ENCODE measurements at regions not wholly inside any gene's neighbourhood (a gene's known extent, or its start where the extent isn't known, plus 50 kb on each side); places are given as distances from the start of the nearest gene placed in this dataset.
"Not testable (repeated sequence)": the region's sequence is repeated elsewhere in the genome, so short reads cannot be mapped to it uniquely, and the experiment has no call there.

DNA sequence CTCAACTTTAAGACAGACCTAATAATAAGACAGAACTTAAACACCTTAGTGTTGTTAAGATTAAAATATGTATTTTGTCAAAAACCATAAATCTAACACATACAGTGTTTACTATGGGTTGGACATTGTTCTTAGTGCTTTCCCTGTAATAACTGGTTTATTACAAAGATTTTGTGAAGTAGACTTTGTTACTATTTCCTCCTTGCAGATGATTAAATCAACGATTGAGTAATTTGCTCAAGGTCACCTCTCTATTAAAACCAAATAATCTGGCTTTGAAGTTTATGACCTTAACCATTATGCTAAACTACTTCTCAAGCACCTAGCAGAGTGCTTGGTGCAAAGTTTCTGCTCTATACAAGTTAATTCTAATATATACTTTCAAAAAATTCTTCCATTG is 102.7 kb upstream of the FAM3C start:
- in situ Hi-C loops (cut with HindIII; ENCODE audit: low pct_unique_long_range_greater_than_20kb, low sequenced_read_pairs): no loop called here
- intact Hi-C loops (cut with micrococcal nuclease; ENCODE audit: unreplicated experiment): no loop called here
- BruUV-seq (replicated peaks): no TSS peak
- DNase-seq (ENCODE audit: low read depth, low spot score) (no peak), ATAC-seq (no peak)
- ChIA-PET CTCF (no interaction called here), POLR2A (no interaction called here)
- no peaks in the 10 kb centered on the region; the same call in 1 of the 2 replicates for H3K4me1 ChIP-seq (ENCODE audit: control insufficient read depth, insufficient read depth, low read length)
- TF ChIP-seq TCF7L2 (IDR thresholded peaks at IDR 0.05; ENCODE audit: low read depth, low read length) (no peak), SIN3A (IDR thresholded peaks at IDR 0.05; ENCODE audit: borderline replicate concordance, insufficient read depth, low read depth, low read length) (no peak), POLR2AphosphoS5 (IDR thresholded peaks at IDR 0.05; ENCODE audit: low read depth, low read length) (no peak)
- TF ChIP-seq, protein P1, sequence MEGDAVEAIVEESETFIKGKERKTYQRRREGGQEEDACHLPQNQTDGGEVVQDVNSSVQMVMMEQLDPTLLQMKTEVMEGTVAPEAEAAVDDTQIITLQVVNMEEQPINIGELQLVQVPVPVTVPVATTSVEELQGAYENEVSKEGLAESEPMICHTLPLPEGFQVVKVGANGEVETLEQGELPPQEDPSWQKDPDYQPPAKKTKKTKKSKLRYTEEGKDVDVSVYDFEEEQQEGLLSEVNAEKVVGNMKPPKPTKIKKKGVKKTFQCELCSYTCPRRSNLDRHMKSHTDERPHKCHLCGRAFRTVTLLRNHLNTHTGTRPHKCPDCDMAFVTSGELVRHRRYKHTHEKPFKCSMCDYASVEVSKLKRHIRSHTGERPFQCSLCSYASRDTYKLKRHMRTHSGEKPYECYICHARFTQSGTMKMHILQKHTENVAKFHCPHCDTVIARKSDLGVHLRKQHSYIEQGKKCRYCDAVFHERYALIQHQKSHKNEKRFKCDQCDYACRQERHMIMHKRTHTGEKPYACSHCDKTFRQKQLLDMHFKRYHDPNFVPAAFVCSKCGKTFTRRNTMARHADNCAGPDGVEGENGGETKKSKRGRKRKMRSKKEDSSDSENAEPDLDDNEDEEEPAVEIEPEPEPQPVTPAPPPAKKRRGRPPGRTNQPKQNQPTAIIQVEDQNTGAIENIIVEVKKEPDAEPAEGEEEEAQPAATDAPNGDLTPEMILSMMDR (IDR thresholded peaks at IDR 0.05): no peak
- TF ChIP-seq, protein P2, sequence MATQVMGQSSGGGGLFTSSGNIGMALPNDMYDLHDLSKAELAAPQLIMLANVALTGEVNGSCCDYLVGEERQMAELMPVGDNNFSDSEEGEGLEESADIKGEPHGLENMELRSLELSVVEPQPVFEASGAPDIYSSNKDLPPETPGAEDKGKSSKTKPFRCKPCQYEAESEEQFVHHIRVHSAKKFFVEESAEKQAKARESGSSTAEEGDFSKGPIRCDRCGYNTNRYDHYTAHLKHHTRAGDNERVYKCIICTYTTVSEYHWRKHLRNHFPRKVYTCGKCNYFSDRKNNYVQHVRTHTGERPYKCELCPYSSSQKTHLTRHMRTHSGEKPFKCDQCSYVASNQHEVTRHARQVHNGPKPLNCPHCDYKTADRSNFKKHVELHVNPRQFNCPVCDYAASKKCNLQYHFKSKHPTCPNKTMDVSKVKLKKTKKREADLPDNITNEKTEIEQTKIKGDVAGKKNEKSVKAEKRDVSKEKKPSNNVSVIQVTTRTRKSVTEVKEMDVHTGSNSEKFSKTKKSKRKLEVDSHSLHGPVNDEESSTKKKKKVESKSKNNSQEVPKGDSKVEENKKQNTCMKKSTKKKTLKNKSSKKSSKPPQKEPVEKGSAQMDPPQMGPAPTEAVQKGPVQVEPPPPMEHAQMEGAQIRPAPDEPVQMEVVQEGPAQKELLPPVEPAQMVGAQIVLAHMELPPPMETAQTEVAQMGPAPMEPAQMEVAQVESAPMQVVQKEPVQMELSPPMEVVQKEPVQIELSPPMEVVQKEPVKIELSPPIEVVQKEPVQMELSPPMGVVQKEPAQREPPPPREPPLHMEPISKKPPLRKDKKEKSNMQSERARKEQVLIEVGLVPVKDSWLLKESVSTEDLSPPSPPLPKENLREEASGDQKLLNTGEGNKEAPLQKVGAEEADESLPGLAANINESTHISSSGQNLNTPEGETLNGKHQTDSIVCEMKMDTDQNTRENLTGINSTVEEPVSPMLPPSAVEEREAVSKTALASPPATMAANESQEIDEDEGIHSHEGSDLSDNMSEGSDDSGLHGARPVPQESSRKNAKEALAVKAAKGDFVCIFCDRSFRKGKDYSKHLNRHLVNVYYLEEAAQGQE (IDR thresholded peaks at IDR 0.05; ENCODE audit: insufficient read depth in 1 of 2, low read depth in 2 of 2, low read length in 1 of 2): no peak
- H3K27ac ChIP-seq (ENCODE audit: low read length): no peak overlapping the region
- H3K9me3 ChIP-seq (ENCODE audit: control insufficient read depth, insufficient read depth, low read depth, low read length): no peaks in the 10 kb centered on the region
- H3K27me3 ChIP-seq (ENCODE audit: control insufficient read depth, insufficient read depth, low read length): no peaks in the 10 kb centered on the region
- H3K4me3 ChIP-seq (ENCODE audit: low read depth in 2 of 2, low read length in 2 of 2): no peak overlapping the region
- no peaks in the 10 kb centered on the region for H3K36me3 ChIP-seq (ENCODE audit: control insufficient read depth, insufficient read depth, low read length)

DNA sequence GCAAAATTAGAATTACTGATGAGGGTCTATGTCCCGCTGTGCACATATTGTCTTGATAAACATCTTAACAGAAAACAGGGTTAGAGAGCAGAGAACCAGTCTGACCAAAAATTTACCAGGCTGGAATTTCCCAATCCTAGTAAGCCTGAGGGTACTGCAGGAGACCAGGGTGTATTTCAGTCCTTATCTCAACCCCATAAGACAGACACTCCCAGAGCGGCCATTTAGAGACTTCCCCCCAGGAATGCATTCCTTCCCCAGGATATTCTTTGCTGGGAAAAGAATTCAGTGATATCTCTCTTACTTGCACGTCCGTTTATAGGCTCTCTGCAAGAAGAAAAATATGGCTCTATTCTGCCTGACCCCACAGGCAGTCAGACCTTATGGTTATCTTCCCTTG is 101.4 kb upstream of the FAM3C start:
- ATAC-seq; intact Hi-C loops (cut with micrococcal nuclease; ENCODE audit: unreplicated experiment); DNase-seq (ENCODE audit: low read depth, low spot score); in situ Hi-C loops (cut with HindIII; ENCODE audit: low pct_unique_long_range_greater_than_20kb, low sequenced_read_pairs); H3K27me3 ChIP-seq (ENCODE audit: control insufficient read depth, insufficient read depth, low read length); H3K4me1 ChIP-seq (ENCODE audit: control insufficient read depth, insufficient read depth, low read length); POLR2A ChIA-PET; H3K36me3 ChIP-seq (ENCODE audit: control insufficient read depth, insufficient read depth, low read length); CTCF ChIA-PET; H3K4me3 ChIP-seq (ENCODE audit: low read depth in 2 of 2, low read length in 2 of 2); H3K9me3 ChIP-seq (ENCODE audit: control insufficient read depth, insufficient read depth, low read depth, low read length); H3K27ac ChIP-seq (ENCODE audit: low read length); BruUV-seq (replicated peaks): not testable (repeated sequence)

DNA sequence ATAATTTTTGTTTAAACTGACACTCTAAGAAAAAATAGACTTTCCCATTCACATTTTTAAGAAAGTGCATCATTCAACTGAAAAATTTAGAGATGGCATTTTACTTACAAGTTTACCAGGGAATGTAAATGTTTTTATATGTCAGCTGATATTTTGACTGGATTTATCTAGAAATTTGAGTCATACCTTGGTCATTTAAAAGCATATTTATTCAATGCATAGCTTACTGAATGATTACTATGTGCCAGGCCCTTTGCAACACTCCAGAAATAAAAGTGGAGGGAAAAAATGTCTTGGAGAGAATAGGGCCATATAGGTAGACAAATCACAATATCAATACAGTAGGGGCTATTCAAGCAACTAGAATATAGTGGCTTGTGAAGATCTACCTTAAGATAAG is 98.4 kb upstream of the FAM3C start:
- H3K4me3 ChIP-seq (ENCODE audit: low read depth in 2 of 2, low read length in 2 of 2): no peak overlapping the region
- ATAC-seq (no peak), DNase-seq (ENCODE audit: low read depth, low spot score) (peak; percentile 13)
- TF ChIP-seq TCF7L2 (IDR thresholded peaks at IDR 0.05; ENCODE audit: low read depth, low read length): no peak
- TF ChIP-seq, protein P1 (IDR thresholded peaks at IDR 0.05): no peak
- TF ChIP-seq, protein P2 (IDR thresholded peaks at IDR 0.05; ENCODE audit: insufficient read depth in 1 of 2, low read depth in 2 of 2, low read length in 1 of 2): no peak
- H3K27ac ChIP-seq (ENCODE audit: low read length): no peak overlapping the region
- intact Hi-C loops (cut with micrococcal nuclease; ENCODE audit: unreplicated experiment): no loop called here
- POLR2A ChIA-PET: no interaction called here
- no peaks in the 10 kb centered on the region for H3K9me3 ChIP-seq (ENCODE audit: control insufficient read depth, insufficient read depth, low read depth, low read length)
- in situ Hi-C loops (cut with HindIII; ENCODE audit: low pct_unique_long_range_greater_than_20kb, low sequenced_read_pairs): no loop called here
- no TSS peak for BruUV-seq (replicated peaks)
- H3K36me3 ChIP-seq (ENCODE audit: control insufficient read depth, insufficient read depth, low read length): no peaks in the 10 kb centered on the region
- no peaks in the 10 kb centered on the region for H3K27me3 ChIP-seq (ENCODE audit: control insufficient read depth, insufficient read depth, low read length)
- CTCF ChIA-PET: no interaction called here
- no peaks in the 10 kb centered on the region for H3K4me1 ChIP-seq (ENCODE audit: control insufficient read depth, insufficient read depth, low read length)
